ENCODE measurements at regions not wholly inside any gene's neighbourhood (a gene's known extent, or its start where the extent isn't known, plus 50 kb on each side); places are given as distances from the start of the nearest gene placed in this dataset.
"Not testable (repeated sequence)": the region's sequence is repeated elsewhere in the genome, so short reads cannot be mapped to it uniquely, and the experiment has no call there.

GRCh38 chr5:87122151-87122977, 145.3 kb upstream of the RASA1 start:
- H3K4me3 ChIP-seq = no peak overlapping the region
- no peaks in the 10 kb centered on the region for H3K27me3 ChIP-seq (replicated peaks)
- no peak for DNase-seq (ENCODE audit: low read depth in 1 of 2, low spot score in 2 of 2)
- H3K4me1 ChIP-seq (replicated peaks) = peaks cover 40% of the 10 kb centered on the region
- peak overlapping the region; percentile 88 for H3K27ac ChIP-seq
- no peaks in the 10 kb centered on the region for H3K9me3 ChIP-seq (replicated peaks)
- no peaks in the 10 kb centered on the region for H3K36me3 ChIP-seq

GRCh38 chr5:87125766-87126165, 141.9 kb upstream of the RASA1 start:
- Histone ChIP-seq H3K4me3 (no peak overlapping the region), H3K27ac (no peak overlapping the region), H3K36me3 (no peaks in the 10 kb centered on the region), H3K4me1 (replicated peaks) (peaks cover 40% of the 10 kb centered on the region), H3K27me3 (replicated peaks) (no peaks in the 10 kb centered on the region), H3K9me3 (replicated peaks) (no peaks in the 10 kb centered on the region)
- DNase-seq (ENCODE audit: low read depth in 1 of 2, low spot score in 2 of 2) = no peak

GRCh38 chr5:87126869-87127268, 140.8 kb upstream of the RASA1 start:
- no peaks in the 10 kb centered on the region for H3K36me3 ChIP-seq
- H3K9me3 ChIP-seq (replicated peaks) = no peaks in the 10 kb centered on the region
- H3K4me3 ChIP-seq = no peak overlapping the region
- H3K4me1 ChIP-seq (replicated peaks) = peaks cover 32% of the 10 kb centered on the region
- no peak overlapping the region for H3K27ac ChIP-seq
- H3K27me3 ChIP-seq (replicated peaks) = no peaks in the 10 kb centered on the region
- no peak for DNase-seq (ENCODE audit: low read depth in 1 of 2, low spot score in 2 of 2)

- Histone ChIP-seq H3K27me3 (replicated peaks) (no peaks in the 10 kb centered on the region), H3K4me3 (no peak overlapping the region), H3K9me3 (replicated peaks) (no peaks in the 10 kb centered on the region), H3K36me3 (no peaks in the 10 kb centered on the region), H3K4me1 (replicated peaks) (peaks cover 26% of the 10 kb centered on the region), H3K27ac (no peak overlapping the region)
- peak in 1 of 2 experiments; percentile 22 for DNase-seq (ENCODE audit: low read depth in 1 of 2, low spot score in 2 of 2)
Observed at GRCh38 chr5:87127426-87127825, 140.3 kb upstream of the RASA1 start.

GRCh38 chr5:87127956-87128687, 139.6 kb upstream of the RASA1 start:
- H3K4me3 ChIP-seq = no peak overlapping the region
- no peak for DNase-seq (ENCODE audit: low read depth in 1 of 2, low spot score in 2 of 2)
- H3K9me3 ChIP-seq (replicated peaks) = no peaks in the 10 kb centered on the region
- no peaks in the 10 kb centered on the region for H3K27me3 ChIP-seq (replicated peaks)
- no peaks in the 10 kb centered on the region for H3K36me3 ChIP-seq
- H3K27ac ChIP-seq = no peak overlapping the region
- H3K4me1 ChIP-seq (replicated peaks) = peaks cover 19% of the 10 kb centered on the region

GRCh38 chr5:87129046-87129445, 138.6 kb upstream of the RASA1 start:
- no peaks in the 10 kb centered on the region for H3K9me3 ChIP-seq (replicated peaks)
- no peaks in the 10 kb centered on the region for H3K27me3 ChIP-seq (replicated peaks)
- H3K36me3 ChIP-seq = no peaks in the 10 kb centered on the region
- no peak overlapping the region for H3K4me3 ChIP-seq
- peaks cover 17% of the 10 kb centered on the region for H3K4me1 ChIP-seq (replicated peaks)
- DNase-seq (ENCODE audit: low read depth in 1 of 2, low spot score in 2 of 2) = no peak
- H3K27ac ChIP-seq = no peak overlapping the region

- peaks cover 9% of the 10 kb centered on the region for H3K4me1 ChIP-seq (replicated peaks)
- no peaks in the 10 kb centered on the region for H3K36me3 ChIP-seq
- no peaks in the 10 kb centered on the region for H3K9me3 ChIP-seq (replicated peaks)
- DNase-seq (ENCODE audit: low read depth in 1 of 2, low spot score in 2 of 2) = no peak
- no peak overlapping the region for H3K27ac ChIP-seq
- no peaks in the 10 kb centered on the region for H3K27me3 ChIP-seq (replicated peaks)
- H3K4me3 ChIP-seq = no peak overlapping the region
Observed at GRCh38 chr5:87132696-87133095, 135.0 kb upstream of the RASA1 start.

GRCh38 chr5:87134513-87134912, 133.2 kb upstream of the RASA1 start:
- H3K36me3 ChIP-seq; H3K4me1 ChIP-seq (replicated peaks); H3K27me3 ChIP-seq (replicated peaks); DNase-seq (ENCODE audit: low read depth in 1 of 2, low spot score in 2 of 2); H3K4me3 ChIP-seq; H3K9me3 ChIP-seq (replicated peaks); H3K27ac ChIP-seq: not testable (repeated sequence)

- no peaks in the 10 kb centered on the region for H3K27me3 ChIP-seq (replicated peaks)
- H3K4me3 ChIP-seq = no peak overlapping the region
- H3K9me3 ChIP-seq (replicated peaks) = no peaks in the 10 kb centered on the region
- H3K27ac ChIP-seq = no peak overlapping the region
- no peaks in the 10 kb centered on the region for H3K36me3 ChIP-seq
- no peaks in the 10 kb centered on the region for H3K4me1 ChIP-seq (replicated peaks)
- DNase-seq (ENCODE audit: low read depth in 1 of 2, low spot score in 2 of 2) = no peak
Observed at GRCh38 chr5:87136096-87136495, 131.6 kb upstream of the RASA1 start.

GRCh38 chr5:87136733-87137132, 130.9 kb upstream of the RASA1 start:
- H3K27ac ChIP-seq = no peak overlapping the region
- no peaks in the 10 kb centered on the region for H3K4me1 ChIP-seq (replicated peaks)
- no peaks in the 10 kb centered on the region for H3K36me3 ChIP-seq
- H3K4me3 ChIP-seq = no peak overlapping the region
- H3K9me3 ChIP-seq (replicated peaks) = no peaks in the 10 kb centered on the region
- no peak for DNase-seq (ENCODE audit: low read depth in 1 of 2, low spot score in 2 of 2)
- H3K27me3 ChIP-seq (replicated peaks) = no peaks in the 10 kb centered on the region

GRCh38 chr5:87137283-87137682, 130.4 kb upstream of the RASA1 start:
- H3K27me3 ChIP-seq (replicated peaks) = no peaks in the 10 kb centered on the region
- no peaks in the 10 kb centered on the region for H3K9me3 ChIP-seq (replicated peaks)
- DNase-seq (ENCODE audit: low read depth in 1 of 2, low spot score in 2 of 2) = no peak
- no peaks in the 10 kb centered on the region for H3K36me3 ChIP-seq
- H3K4me1 ChIP-seq (replicated peaks) = no peaks in the 10 kb centered on the region
- H3K4me3 ChIP-seq = no peak overlapping the region
- no peak overlapping the region for H3K27ac ChIP-seq

- no peak overlapping the region for H3K4me3 ChIP-seq
- no peaks in the 10 kb centered on the region for H3K27me3 ChIP-seq (replicated peaks)
- no peaks in the 10 kb centered on the region for H3K36me3 ChIP-seq
- no peak overlapping the region for H3K27ac ChIP-seq
- no peak for DNase-seq (ENCODE audit: low read depth in 1 of 2, low spot score in 2 of 2)
- no peaks in the 10 kb centered on the region for H3K4me1 ChIP-seq (replicated peaks)
- H3K9me3 ChIP-seq (replicated peaks) = no peaks in the 10 kb centered on the region
Observed at GRCh38 chr5:87138091-87138805, 129.4 kb upstream of the RASA1 start.

- H3K4me3 ChIP-seq = no peak overlapping the region
- H3K9me3 ChIP-seq (replicated peaks) = no peaks in the 10 kb centered on the region
- no peaks in the 10 kb centered on the region for H3K36me3 ChIP-seq
- DNase-seq (ENCODE audit: low read depth in 1 of 2, low spot score in 2 of 2) = no peak
- H3K4me1 ChIP-seq (replicated peaks) = no peaks in the 10 kb centered on the region
- H3K27me3 ChIP-seq (replicated peaks) = no peaks in the 10 kb centered on the region
- no peak overlapping the region for H3K27ac ChIP-seq
Observed at GRCh38 chr5:87139795-87140194, 127.9 kb upstream of the RASA1 start.

GRCh38 chr5:87141544-87141943, 126.1 kb upstream of the RASA1 start:
- no peaks in the 10 kb centered on the region for H3K36me3 ChIP-seq
- no peak for DNase-seq (ENCODE audit: low read depth in 1 of 2, low spot score in 2 of 2)
- H3K27me3 ChIP-seq (replicated peaks) = no peaks in the 10 kb centered on the region
- no peaks in the 10 kb centered on the region for H3K9me3 ChIP-seq (replicated peaks)
- H3K4me3 ChIP-seq = no peak overlapping the region
- no peaks in the 10 kb centered on the region; the same call in 1 of the 2 replicates for H3K4me1 ChIP-seq (replicated peaks)
- no peak overlapping the region for H3K27ac ChIP-seq

All from SJSA1 (cell line).